Fibroblast of peridontal ligament (primary cell): ENCODE measurements at regions not wholly inside any gene's neighbourhood (a gene's known extent, or its start where the extent isn't known, plus 50 kb on each side); places are given as distances from the start of the nearest gene placed in this dataset.

Experiments used
- DNase-seq: peaks from one replicate; pipeline ENCODE4 v3.0.0-alpha.2; 2010; ENCODE audit errors: extremely low read depth

GRCh38 chr22:48185071-48186055, 1422.9 kb downstream of the TBC1D22A start:
- no peak for DNase-seq

GRCh38 chr22:48182846-48183805, 1420.7 kb downstream of the TBC1D22A start:
- DNase-seq, result no peak

- no peak for DNase-seq
These were observed 1419.6 kb downstream of the TBC1D22A start for GRCh38 chr22:48182031-48182430.

GRCh38 chr22:48181263-48181955, 1419.0 kb downstream of the TBC1D22A start:
- no peak for DNase-seq

- no peak for DNase-seq
These were observed 1418.2 kb downstream of the TBC1D22A start for GRCh38 chr22:48180631-48181030.

GRCh38 chr22:48179571-48180546, 1417.4 kb downstream of the TBC1D22A start:
- DNase-seq, result no peak

- no peak for DNase-seq
These were observed 1416.1 kb downstream of the TBC1D22A start for GRCh38 chr22:48178536-48178935.

GRCh38 chr22:48177631-48178030, 1415.2 kb downstream of the TBC1D22A start:
- DNase-seq, result no peak

GRCh38 chr22:48175721-48176120, 1413.3 kb downstream of the TBC1D22A start:
- no peak for DNase-seq

GRCh38 chr22:48173773-48174160, 1411.3 kb downstream of the TBC1D22A start:
- DNase-seq, result no peak

GRCh38 chr22:48173061-48173772, 1410.8 kb downstream of the TBC1D22A start:
- no peak for DNase-seq

GRCh38 chr22:48171271-48171691, 1408.8 kb downstream of the TBC1D22A start:
- no peak for DNase-seq

GRCh38 chr22:48169227-48169626, 1406.8 kb downstream of the TBC1D22A start:
- no peak for DNase-seq

- DNase-seq, result no peak
These were observed 1404.8 kb downstream of the TBC1D22A start for GRCh38 chr22:48167238-48167637.

GRCh38 chr22:48161298-48161697, 1398.8 kb downstream of the TBC1D22A start:
- no peak for DNase-seq

GRCh38 chr22:48157676-48158075, 1395.2 kb downstream of the TBC1D22A start:
- DNase-seq, result no peak

- no peak for DNase-seq
These were observed 1394.3 kb downstream of the TBC1D22A start for GRCh38 chr22:48156603-48157355.

GRCh38 chr22:48155446-48155845, 1393.0 kb downstream of the TBC1D22A start:
- DNase-seq, result no peak

- no peak for DNase-seq
These were observed 1392.4 kb downstream of the TBC1D22A start for GRCh38 chr22:48154943-48155240.
